ENCODE measurements at regions not wholly inside any gene's neighbourhood (a gene's known extent, or its start where the extent isn't known, plus 50 kb on each side); places are given as distances from the start of the nearest gene placed in this dataset.

GRCh38 chr11:43601511-43601910 lies 79.0 kb upstream of the HSD17B12 start:
- ATAC-seq = no peak
- peaks cover 13% of the 10 kb centered on the region for H3K27me3 ChIP-seq
- no peak overlapping the region for H3K4me3 ChIP-seq
- no peak for TF ChIP-seq POLR2A (IDR thresholded peaks at IDR 0.05)
- no peak for TF ChIP-seq EP300 (IDR thresholded peaks at IDR 0.05)
- no peak for TF ChIP-seq CTCF (IDR thresholded peaks at IDR 0.05)
- TF ChIP-seq POLR2AphosphoS5 (IDR thresholded peaks at IDR 0.05) = no peak
- H3K9me3 ChIP-seq = peaks cover 0 to 13% (median 0%) of the 10 kb centered on the region in 3 donors
- no peaks in the 10 kb centered on the region for H3K36me3 ChIP-seq
- H3K27ac ChIP-seq = no peak overlapping the region
- H3K4me1 ChIP-seq = no peaks in the 10 kb centered on the region
- WGBS, 2 donors (ENCODE audit: low coverage in 1 of 2) = 44% methylated on average over 1 of the region's 1 CpG; no CpG with 5 or more reads in 1 of the 2 donors

- Histone ChIP-seq H3K4me1 (no peaks in the 10 kb centered on the region), H3K36me3 (no peaks in the 10 kb centered on the region), H3K27me3 (peaks cover 8% of the 10 kb centered on the region), H3K4me3 (no peak overlapping the region), H3K27ac (no peak overlapping the region), H3K9me3 (peaks cover 0 to 13% (median 0%) of the 10 kb centered on the region in 3 donors)
- no peak for ATAC-seq
- TF ChIP-seq POLR2AphosphoS5 (IDR thresholded peaks at IDR 0.05) (no peak), POLR2A (IDR thresholded peaks at IDR 0.05) (no peak), EP300 (IDR thresholded peaks at IDR 0.05) (no peak), CTCF (IDR thresholded peaks at IDR 0.05) (no peak)
- 65 to 79% methylated on average over 2 of the region's 2 CpGs for WGBS, 2 donors (ENCODE audit: low coverage in 1 of 2)
These were observed 77.9 kb upstream of the HSD17B12 start for GRCh38 chr11:43602670-43603069.

GRCh38 chr11:43614214-43614613 lies 66.3 kb upstream of the HSD17B12 start:
- no peaks in the 10 kb centered on the region for H3K36me3 ChIP-seq
- no peak overlapping the region for H3K27ac ChIP-seq
- peaks cover 29% of the 10 kb centered on the region for H3K27me3 ChIP-seq
- H3K4me3 ChIP-seq = no peak overlapping the region
- peaks cover 0 to 18% (median 0%) of the 10 kb centered on the region in 3 donors for H3K9me3 ChIP-seq
- TF ChIP-seq CTCF (IDR thresholded peaks at IDR 0.05) (no peak), POLR2AphosphoS5 (IDR thresholded peaks at IDR 0.05) (no peak), POLR2A (IDR thresholded peaks at IDR 0.05) (no peak), EP300 (IDR thresholded peaks at IDR 0.05) (no peak)
- WGBS, 2 donors (ENCODE audit: low coverage in 1 of 2) = 63 to 93% methylated on average over 2 of the region's 2 CpGs
- ATAC-seq = no peak
- no peaks in the 10 kb centered on the region for H3K4me1 ChIP-seq

GRCh38 chr11:43619863-43620505 lies 60.6 kb upstream of the HSD17B12 start:
- Histone ChIP-seq H3K9me3 (peaks cover 0 to 3% (median 0%) of the 10 kb centered on the region in 3 donors), H3K27ac (no peak overlapping the region), H3K36me3 (no peaks in the 10 kb centered on the region), H3K4me1 (no peaks in the 10 kb centered on the region), H3K4me3 (no peak overlapping the region), H3K27me3 (peaks cover 41% of the 10 kb centered on the region)
- 68 to 78% methylated on average over 2 to 4 of the region's 4 CpGs for WGBS, 2 donors (ENCODE audit: low coverage in 1 of 2)
- no peak for TF ChIP-seq POLR2AphosphoS5 (IDR thresholded peaks at IDR 0.05)
- no peak for TF ChIP-seq EP300 (IDR thresholded peaks at IDR 0.05)
- TF ChIP-seq POLR2A (IDR thresholded peaks at IDR 0.05) = no peak
- no peak for TF ChIP-seq CTCF (IDR thresholded peaks at IDR 0.05)
- ATAC-seq = no peak

GRCh38 chr11:43626798-43627197 lies 53.7 kb upstream of the HSD17B12 start:
- WGBS, 2 donors (ENCODE audit: low coverage in 1 of 2) = 44 to 52% methylated on average over 3 of the region's 3 CpGs
- TF ChIP-seq EP300 (IDR thresholded peaks at IDR 0.05) = no peak
- TF ChIP-seq POLR2AphosphoS5 (IDR thresholded peaks at IDR 0.05) = no peak
- TF ChIP-seq CTCF (IDR thresholded peaks at IDR 0.05) = no peak
- no peak for TF ChIP-seq POLR2A (IDR thresholded peaks at IDR 0.05)
- peaks cover 77% of the 10 kb centered on the region for H3K27me3 ChIP-seq
- ATAC-seq = no peak
- no peaks in the 10 kb centered on the region for H3K9me3 ChIP-seq
- no peak overlapping the region for H3K4me3 ChIP-seq
- no peaks in the 10 kb centered on the region for H3K36me3 ChIP-seq
- no peaks in the 10 kb centered on the region for H3K4me1 ChIP-seq
- no peak overlapping the region for H3K27ac ChIP-seq
